ENCODE measurements at regions not wholly inside any gene's neighbourhood (a gene's known extent, or its start where the extent isn't known, plus 50 kb on each side); places are given as distances from the start of the nearest gene placed in this dataset.

DNA sequence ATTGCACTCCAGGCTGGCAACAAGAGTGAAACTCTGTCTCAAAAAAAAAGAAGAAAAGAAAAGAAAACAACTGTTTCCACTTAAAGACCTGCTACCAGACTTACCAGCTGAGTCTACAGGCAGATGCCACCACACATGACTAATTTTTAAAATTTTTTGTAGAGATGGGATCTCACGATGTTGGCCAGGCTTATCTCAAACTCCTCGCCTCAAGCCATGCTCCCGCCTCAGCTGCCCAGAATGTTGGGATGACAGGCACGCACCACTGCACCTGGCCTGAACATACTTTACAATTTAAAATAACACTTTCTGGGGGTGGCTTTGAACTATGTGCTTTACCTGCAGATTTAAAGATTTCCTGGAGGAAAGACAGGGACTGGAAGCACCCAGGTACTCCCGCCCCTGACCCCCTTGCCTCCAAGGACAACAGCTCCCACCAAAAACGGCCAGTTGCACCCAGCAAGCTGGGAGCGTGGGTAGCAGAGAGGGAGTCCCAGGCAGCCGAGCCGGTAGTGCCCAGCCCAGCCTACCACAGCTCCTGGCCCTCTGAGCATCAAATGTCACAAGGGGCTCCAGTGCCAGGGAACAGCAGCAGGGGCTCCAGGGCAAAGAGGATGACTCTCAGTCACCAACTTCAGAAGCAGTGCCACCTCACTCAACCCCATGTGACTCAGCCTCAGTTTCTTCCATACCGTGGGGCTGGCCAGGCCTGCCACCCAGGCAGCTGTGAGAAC, 262.9 kb downstream of the PARN start:
- no peak for TF ChIP-seq CTCF (IDR thresholded peaks at IDR 0.05)
- ATAC-seq: no peak
- H3K36me3 ChIP-seq (ENCODE audit: insufficient read depth in 1 of 2, low read depth in 1 of 2): no peaks in the 10 kb centered on the region
- H3K4me3 ChIP-seq: no peak overlapping the region
- no peaks in the 10 kb centered on the region for H3K9me3 ChIP-seq
- 36 to 64% (median 44%) methylated on average over 10 of the region's 10 CpGs for WGBS, 3 donors
- H3K27ac ChIP-seq: peak overlapping the region; percentile 39
- intact Hi-C loops (cut with DNase I): no loop called here
- peaks cover 14% of the 10 kb centered on the region for H3K4me1 ChIP-seq
- H3K27me3 ChIP-seq (ENCODE audit: insufficient read depth in 3 of 3, low read length in 2 of 3): no peaks in the 10 kb centered on the region
- DNase-seq: no peak

DNA sequence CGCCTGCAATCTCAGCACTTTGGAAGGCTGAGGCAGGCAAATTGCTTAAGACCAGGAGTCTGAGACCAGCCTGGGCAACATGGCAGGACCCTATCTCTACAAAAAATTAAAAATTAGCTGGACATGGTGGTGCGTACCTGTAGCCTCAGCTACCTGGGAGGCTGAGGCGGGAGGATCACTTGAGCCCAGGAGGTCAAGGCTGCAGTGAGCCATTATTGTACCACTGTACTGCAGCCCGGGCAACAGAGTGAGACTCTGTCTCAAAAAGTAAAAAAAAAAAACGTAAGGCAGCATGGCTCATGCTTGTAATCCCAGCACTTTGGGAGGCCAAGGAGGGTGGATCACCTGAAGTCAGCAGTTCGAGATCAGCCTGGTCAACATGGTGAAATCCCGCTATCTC, 263.6 kb downstream of the PARN start:
- ATAC-seq (no peak), DNase-seq (no peak)
- no peaks in the 10 kb centered on the region for H3K27me3 ChIP-seq (ENCODE audit: insufficient read depth in 3 of 3, low read length in 2 of 3)
- intact Hi-C loops (cut with DNase I): no loop called here
- H3K4me3 ChIP-seq: no peak overlapping the region
- WGBS, 3 donors: 94 to 97% (median 96%) methylated on average over 7 of the region's 7 CpGs
- peaks cover 14% of the 10 kb centered on the region for H3K4me1 ChIP-seq
- TF ChIP-seq CTCF (IDR thresholded peaks at IDR 0.05): no peak
- no peaks in the 10 kb centered on the region for H3K9me3 ChIP-seq
- H3K36me3 ChIP-seq (ENCODE audit: insufficient read depth in 1 of 2, low read depth in 1 of 2): no peaks in the 10 kb centered on the region
- no peak overlapping the region for H3K27ac ChIP-seq

GRCh38 chr16:14365200-14365851, 264.7 kb downstream of the PARN start:
- H3K27ac ChIP-seq: peak overlapping the region; percentile 89
- WGBS, 3 donors: 88 to 94% (median 93%) methylated on average over 13 of the region's 13 CpGs
- intact Hi-C loops (cut with DNase I): no loop called here

GRCh38 chr16:14364386-14365199, 265.5 kb downstream of the PARN start:
- H3K4me1 ChIP-seq: peaks cover 10% of the 10 kb centered on the region
- no peak overlapping the region for H3K4me3 ChIP-seq
- H3K36me3 ChIP-seq (ENCODE audit: insufficient read depth in 1 of 2, low read depth in 1 of 2): no peaks in the 10 kb centered on the region
- peak overlapping the region; percentile 89 for H3K27ac ChIP-seq
- intact Hi-C loops (cut with DNase I): loop anchor here in 1 of 2 donors (5.0 kb wide), 2 partner anchors 33 to 163 kb away; no protein-coding TSS in a partner anchor
- WGBS, 3 donors: 59 to 75% (median 68%) methylated on average over 29 of the region's 29 CpGs
- H3K9me3 ChIP-seq: no peaks in the 10 kb centered on the region
- no peak for DNase-seq
- no peaks in the 10 kb centered on the region for H3K27me3 ChIP-seq (ENCODE audit: insufficient read depth in 3 of 3, low read length in 2 of 3)
- no peak for TF ChIP-seq CTCF (IDR thresholded peaks at IDR 0.05)
- ATAC-seq: peak; percentile 16 to 67 (median 37)

More at GRCh38 chr16:14365200-14365851, 264.7 kb downstream of the PARN start:
- Histone ChIP-seq H3K36me3 (ENCODE audit: insufficient read depth in 1 of 2, low read depth in 1 of 2) (no peaks in the 10 kb centered on the region), H3K27me3 (ENCODE audit: insufficient read depth in 3 of 3, low read length in 2 of 3) (no peaks in the 10 kb centered on the region), H3K9me3 (no peaks in the 10 kb centered on the region), H3K4me1 (peaks cover 14% of the 10 kb centered on the region), H3K4me3 (no peak overlapping the region)
- no peak for TF ChIP-seq CTCF (IDR thresholded peaks at IDR 0.05)
- DNase-seq (no peak), ATAC-seq (no peak)
